WTC11 (cell line): ENCODE measurements at regions not wholly inside any gene's neighbourhood (a gene's known extent, or its start where the extent isn't known, plus 50 kb on each side); places are given as distances from the start of the nearest gene placed in this dataset.

Experiments used
- ATAC-seq: fragments of 200-7000 bp; cut with Tn5 transposase; 2 replicates; pipeline ENCODE4 v1.10.0; 2021; ENCODE audit warnings: mild to moderate bottlenecking, moderate library complexity
- CTCF ChIA-PET: fragments of 300-600 bp; sonication (Branson Sonifier 250); formaldehyde crosslinking; loops from one replicate; lab custom pipeline; 2021; ENCODE audit warnings: antibody characterized with exemption; lab: Charles Lee
- POLR2A ChIA-PET: fragments of 350-600 bp; sonication (Branson Sonifier 250); formaldehyde crosslinking; loops from one replicate; lab custom pipeline; 2021; ENCODE audit warnings: antibody characterized with exemption; lab: Charles Lee
- DNase-seq: peaks from one replicate; pipeline ENCODE4 v3.0.0; 2021; ENCODE audit warnings: low spot score
- H3K27ac Mint-ChIP-seq: 2 replicates; pipeline ENCODE4 v1.8.0; 2021; ENCODE audit warnings: mixed read lengths
- H3K27me3 Mint-ChIP-seq: 2 replicates; pipeline ENCODE4 v1.8.0; 2021; ENCODE audit warnings: low read depth, mild to moderate bottlenecking, moderate library complexity, mixed read lengths
- H3K36me3 Mint-ChIP-seq: 2 replicates; pipeline ENCODE4 v1.8.0; 2021; ENCODE audit warnings: mixed read lengths
- H3K4me1 Mint-ChIP-seq: 2 replicates; pipeline ENCODE4 v1.8.0; 2022; ENCODE audit warnings: mixed read lengths
- H3K4me3 Mint-ChIP-seq: 2 replicates; pipeline ENCODE4 v1.8.0; 2021; ENCODE audit warnings: mild to moderate bottlenecking, moderate library complexity, mixed read lengths
- H3K9me3 Mint-ChIP-seq: 2 replicates; pipeline ENCODE4 v1.8.0; 2021; ENCODE audit warnings: mixed read lengths
- ATF1 ChIP-seq: sonication (generic); formaldehyde crosslinking; IDR thresholded peaks from 2 replicates; pipeline ENCODE4 v1.8.1; 2023; ENCODE audit warnings: mild to moderate bottlenecking, moderate library complexity, missing genetic modification reagents
- ATF2 ChIP-seq: sonication (generic); formaldehyde crosslinking; IDR thresholded peaks from 2 replicates; pipeline ENCODE4 v1.8.1; 2022; ENCODE audit warnings: low read depth, missing genetic modification reagents, borderline replicate concordance
- FOXJ3 ChIP-seq: sonication (generic); formaldehyde crosslinking; IDR thresholded peaks from 2 replicates; pipeline ENCODE4 v1.9.0; 2021; ENCODE audit warnings: missing genetic modification reagents, mild to moderate bottlenecking, borderline replicate concordance
- GRHL2 ChIP-seq: fragments of 250-450 bp; sonication (Bioruptor Pico); IDR thresholded peaks from 2 replicates; pipeline ENCODE4 v1.8.0; 2022; ENCODE audit warnings: mild to moderate bottlenecking, moderate library complexity; ENCODE audit not compliant: insufficient replicate concordance, severe bottlenecking
- JAZF1 ChIP-seq: fragments of 250-450 bp; sonication (Bioruptor Pico); IDR thresholded peaks from 2 replicates; pipeline ENCODE4 v1.9.0; 2021; ENCODE audit warnings: moderate library complexity, mild to moderate bottlenecking, inconsistent platforms
- JUN ChIP-seq: sonication (generic); formaldehyde crosslinking; IDR thresholded peaks from 2 replicates; pipeline ENCODE4 v1.8.0; 2023; ENCODE audit warnings: mild to moderate bottlenecking, missing genetic modification reagents
- MLX ChIP-seq: sonication (generic); formaldehyde crosslinking; IDR thresholded peaks from 2 replicates; pipeline ENCODE4 v1.8.1; 2023; ENCODE audit warnings: mild to moderate bottlenecking, missing genetic modification reagents, moderate library complexity
- NFYB ChIP-seq: sonication (generic); formaldehyde crosslinking; conservative IDR thresholded peaks from 2 replicates; pipeline ENCODE4 v1.8.0; 2022; ENCODE audit warnings: low read depth, missing genetic modification reagents
- SMAD3 ChIP-seq: sonication (generic); formaldehyde crosslinking; IDR thresholded peaks from 2 replicates; pipeline ENCODE4 v1.8.0; 2022; ENCODE audit warnings: missing genetic modification reagents, mild to moderate bottlenecking, borderline replicate concordance
- TEAD4 ChIP-seq: sonication (generic); formaldehyde crosslinking; IDR thresholded peaks from 2 replicates; pipeline ENCODE4 v1.8.0; 2022; ENCODE audit warnings: mild to moderate bottlenecking, missing genetic modification reagents
- ZBTB21 ChIP-seq: sonication (generic); formaldehyde crosslinking; IDR thresholded peaks from 2 replicates; pipeline ENCODE4 v1.8.1; 2023; ENCODE audit warnings: mild to moderate bottlenecking, missing genetic modification reagents, borderline replicate concordance
- ZNF121 ChIP-seq: sonication (generic); formaldehyde crosslinking; IDR thresholded peaks from 2 replicates; pipeline ENCODE4 v1.8.0; 2023; ENCODE audit warnings: missing genetic modification reagents
- ZNF138 ChIP-seq: sonication (generic); formaldehyde crosslinking; conservative IDR thresholded peaks from 2 replicates; pipeline ENCODE4 v1.8.1; 2022; ENCODE audit warnings: mild to moderate bottlenecking, moderate library complexity, missing genetic modification reagents
- ZNF232 ChIP-seq: sonication (generic); formaldehyde crosslinking; IDR thresholded peaks from 2 replicates; pipeline ENCODE4 v1.8.0; 2022; ENCODE audit warnings: mild to moderate bottlenecking, missing genetic modification reagents
- TF ChIP-seq, protein P1 (sequence below): sonication (generic); formaldehyde crosslinking; IDR thresholded peaks from 2 replicates; pipeline ENCODE4 v1.8.1; 2023; ENCODE audit warnings: mild to moderate bottlenecking, missing genetic modification reagents, borderline replicate concordance
- TF ChIP-seq, protein P2 (sequence below): fragments of 250-450 bp; sonication (Bioruptor Pico); IDR thresholded peaks from 2 replicates; pipeline ENCODE4 v1.8.0; 2021; ENCODE audit warnings: mild to moderate bottlenecking
- TF ChIP-seq, protein P3 (sequence below): sonication (generic); formaldehyde crosslinking; IDR thresholded peaks from 2 replicates; pipeline ENCODE4 v1.8.0; 2023; ENCODE audit warnings: missing genetic modification reagents, mild to moderate bottlenecking, borderline replicate concordance
- TF ChIP-seq, protein P4 (sequence below): sonication (generic); formaldehyde crosslinking; IDR thresholded peaks from 2 replicates; pipeline ENCODE4 v1.8.1; 2023; ENCODE audit warnings: mild to moderate bottlenecking, missing genetic modification reagents, moderate library complexity

- TF ChIP-seq, protein P1, sequence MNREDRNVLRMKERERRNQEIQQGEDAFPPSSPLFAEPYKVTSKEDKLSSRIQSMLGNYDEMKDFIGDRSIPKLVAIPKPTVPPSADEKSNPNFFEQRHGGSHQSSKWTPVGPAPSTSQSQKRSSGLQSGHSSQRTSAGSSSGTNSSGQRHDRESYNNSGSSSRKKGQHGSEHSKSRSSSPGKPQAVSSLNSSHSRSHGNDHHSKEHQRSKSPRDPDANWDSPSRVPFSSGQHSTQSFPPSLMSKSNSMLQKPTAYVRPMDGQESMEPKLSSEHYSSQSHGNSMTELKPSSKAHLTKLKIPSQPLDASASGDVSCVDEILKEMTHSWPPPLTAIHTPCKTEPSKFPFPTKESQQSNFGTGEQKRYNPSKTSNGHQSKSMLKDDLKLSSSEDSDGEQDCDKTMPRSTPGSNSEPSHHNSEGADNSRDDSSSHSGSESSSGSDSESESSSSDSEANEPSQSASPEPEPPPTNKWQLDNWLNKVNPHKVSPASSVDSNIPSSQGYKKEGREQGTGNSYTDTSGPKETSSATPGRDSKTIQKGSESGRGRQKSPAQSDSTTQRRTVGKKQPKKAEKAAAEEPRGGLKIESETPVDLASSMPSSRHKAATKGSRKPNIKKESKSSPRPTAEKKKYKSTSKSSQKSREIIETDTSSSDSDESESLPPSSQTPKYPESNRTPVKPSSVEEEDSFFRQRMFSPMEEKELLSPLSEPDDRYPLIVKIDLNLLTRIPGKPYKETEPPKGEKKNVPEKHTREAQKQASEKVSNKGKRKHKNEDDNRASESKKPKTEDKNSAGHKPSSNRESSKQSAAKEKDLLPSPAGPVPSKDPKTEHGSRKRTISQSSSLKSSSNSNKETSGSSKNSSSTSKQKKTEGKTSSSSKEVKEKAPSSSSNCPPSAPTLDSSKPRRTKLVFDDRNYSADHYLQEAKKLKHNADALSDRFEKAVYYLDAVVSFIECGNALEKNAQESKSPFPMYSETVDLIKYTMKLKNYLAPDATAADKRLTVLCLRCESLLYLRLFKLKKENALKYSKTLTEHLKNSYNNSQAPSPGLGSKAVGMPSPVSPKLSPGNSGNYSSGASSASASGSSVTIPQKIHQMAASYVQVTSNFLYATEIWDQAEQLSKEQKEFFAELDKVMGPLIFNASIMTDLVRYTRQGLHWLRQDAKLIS (CRISPR knock-in tag), result no peak
- no peak for TF ChIP-seq ATF1 (CRISPR knock-in tag)
- TF ChIP-seq ATF2 (CRISPR knock-in tag), result no peak
- TF ChIP-seq MLX (CRISPR knock-in tag), result no peak
- TF ChIP-seq ZNF138 (CRISPR knock-in tag), result no peak
- TF ChIP-seq ZNF121 (CRISPR knock-in tag), result no peak
Observed at GRCh38 chr2:235140801-235141081, 188.9 kb downstream of the SH3BP4 start (continued).

- CTCF ChIA-PET, result interaction anchor here (1.5 kb wide), 1 partner anchor 605 kb away, joined by 5 read pairs; no protein-coding TSS in a partner anchor
- Mint-ChIP-seq H3K27ac (no peak overlapping the region), H3K4me3 (no peak overlapping the region), H3K4me1 (peaks cover 6% of the 10 kb centered on the region)
- ATAC-seq, result no peak
- no peak for TF ChIP-seq NFYB (CRISPR knock-in tag)
- TF ChIP-seq TEAD4 (CRISPR knock-in tag), result no peak
- TF ChIP-seq, protein P2, sequence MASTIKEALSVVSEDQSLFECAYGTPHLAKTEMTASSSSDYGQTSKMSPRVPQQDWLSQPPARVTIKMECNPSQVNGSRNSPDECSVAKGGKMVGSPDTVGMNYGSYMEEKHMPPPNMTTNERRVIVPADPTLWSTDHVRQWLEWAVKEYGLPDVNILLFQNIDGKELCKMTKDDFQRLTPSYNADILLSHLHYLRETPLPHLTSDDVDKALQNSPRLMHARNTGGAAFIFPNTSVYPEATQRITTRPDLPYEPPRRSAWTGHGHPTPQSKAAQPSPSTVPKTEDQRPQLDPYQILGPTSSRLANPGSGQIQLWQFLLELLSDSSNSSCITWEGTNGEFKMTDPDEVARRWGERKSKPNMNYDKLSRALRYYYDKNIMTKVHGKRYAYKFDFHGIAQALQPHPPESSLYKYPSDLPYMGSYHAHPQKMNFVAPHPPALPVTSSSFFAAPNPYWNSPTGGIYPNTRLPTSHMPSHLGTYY (CRISPR knock-in tag), result no peak
- TF ChIP-seq, protein P3, sequence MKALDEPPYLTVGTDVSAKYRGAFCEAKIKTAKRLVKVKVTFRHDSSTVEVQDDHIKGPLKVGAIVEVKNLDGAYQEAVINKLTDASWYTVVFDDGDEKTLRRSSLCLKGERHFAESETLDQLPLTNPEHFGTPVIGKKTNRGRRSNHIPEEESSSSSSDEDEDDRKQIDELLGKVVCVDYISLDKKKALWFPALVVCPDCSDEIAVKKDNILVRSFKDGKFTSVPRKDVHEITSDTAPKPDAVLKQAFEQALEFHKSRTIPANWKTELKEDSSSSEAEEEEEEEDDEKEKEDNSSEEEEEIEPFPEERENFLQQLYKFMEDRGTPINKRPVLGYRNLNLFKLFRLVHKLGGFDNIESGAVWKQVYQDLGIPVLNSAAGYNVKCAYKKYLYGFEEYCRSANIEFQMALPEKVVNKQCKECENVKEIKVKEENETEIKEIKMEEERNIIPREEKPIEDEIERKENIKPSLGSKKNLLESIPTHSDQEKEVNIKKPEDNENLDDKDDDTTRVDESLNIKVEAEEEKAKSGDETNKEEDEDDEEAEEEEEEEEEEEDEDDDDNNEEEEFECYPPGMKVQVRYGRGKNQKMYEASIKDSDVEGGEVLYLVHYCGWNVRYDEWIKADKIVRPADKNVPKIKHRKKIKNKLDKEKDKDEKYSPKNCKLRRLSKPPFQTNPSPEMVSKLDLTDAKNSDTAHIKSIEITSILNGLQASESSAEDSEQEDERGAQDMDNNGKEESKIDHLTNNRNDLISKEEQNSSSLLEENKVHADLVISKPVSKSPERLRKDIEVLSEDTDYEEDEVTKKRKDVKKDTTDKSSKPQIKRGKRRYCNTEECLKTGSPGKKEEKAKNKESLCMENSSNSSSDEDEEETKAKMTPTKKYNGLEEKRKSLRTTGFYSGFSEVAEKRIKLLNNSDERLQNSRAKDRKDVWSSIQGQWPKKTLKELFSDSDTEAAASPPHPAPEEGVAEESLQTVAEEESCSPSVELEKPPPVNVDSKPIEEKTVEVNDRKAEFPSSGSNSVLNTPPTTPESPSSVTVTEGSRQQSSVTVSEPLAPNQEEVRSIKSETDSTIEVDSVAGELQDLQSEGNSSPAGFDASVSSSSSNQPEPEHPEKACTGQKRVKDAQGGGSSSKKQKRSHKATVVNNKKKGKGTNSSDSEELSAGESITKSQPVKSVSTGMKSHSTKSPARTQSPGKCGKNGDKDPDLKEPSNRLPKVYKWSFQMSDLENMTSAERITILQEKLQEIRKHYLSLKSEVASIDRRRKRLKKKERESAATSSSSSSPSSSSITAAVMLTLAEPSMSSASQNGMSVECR, result no peak
- TF ChIP-seq JAZF1 (CRISPR knock-in tag), result no peak
- no peak for TF ChIP-seq SMAD3 (CRISPR knock-in tag)
- no peak for TF ChIP-seq GRHL2 (CRISPR knock-in tag)
- no peak for TF ChIP-seq FOXJ3 (CRISPR knock-in tag)
- no peak for TF ChIP-seq ZBTB21 (CRISPR knock-in tag)
- TF ChIP-seq, protein P4, sequence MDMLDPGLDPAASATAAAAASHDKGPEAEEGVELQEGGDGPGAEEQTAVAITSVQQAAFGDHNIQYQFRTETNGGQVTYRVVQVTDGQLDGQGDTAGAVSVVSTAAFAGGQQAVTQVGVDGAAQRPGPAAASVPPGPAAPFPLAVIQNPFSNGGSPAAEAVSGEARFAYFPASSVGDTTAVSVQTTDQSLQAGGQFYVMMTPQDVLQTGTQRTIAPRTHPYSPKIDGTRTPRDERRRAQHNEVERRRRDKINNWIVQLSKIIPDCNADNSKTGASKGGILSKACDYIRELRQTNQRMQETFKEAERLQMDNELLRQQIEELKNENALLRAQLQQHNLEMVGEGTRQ, result no peak
- TF ChIP-seq ZNF232, result no peak
- no peak for TF ChIP-seq JUN (CRISPR knock-in tag)
- TF ChIP-seq, all 79 proteins: peak for 0
- POLR2A ChIA-PET, result no interaction called here
- Mint-ChIP-seq H3K9me3 (no peaks in the 10 kb centered on the region), H3K36me3 (no peaks in the 10 kb centered on the region), H3K27me3 (peaks cover 6% of the 10 kb centered on the region; the same call in 1 of the 2 replicates)
- no peak for DNase-seq
Observed at GRCh38 chr2:235141411-235142128, 189.8 kb downstream of the SH3BP4 start.
